SK-MEL-5 (cell line): ENCODE measurements at regions not wholly inside any gene's neighbourhood (a gene's known extent, or its start where the extent isn't known, plus 50 kb on each side); places are given as distances from the start of the nearest gene placed in this dataset.
"Not testable (repeated sequence)": the region's sequence is repeated elsewhere in the genome, so short reads cannot be mapped to it uniquely, and the experiment has no call there.

ENCODE experiments used
- DNase-seq: peaks from one replicate; pipeline ENCODE4 v3.0.0-alpha.2; 2016; ENCODE audit warnings: low read depth, low spot score
- in situ Hi-C: cut with HindIII; loops from 2 replicates; pipeline ENCODE4 v1.10.0; 2016; ENCODE audit warnings: low sequenced_read_pairs, high pct_unique_total_duplicates, low pct_unique_long_range_greater_than_20kb
- small RNA-seq, 2 experiments: library from RNA; depleted of rRNA; stranded (forward); fragments of <200 nt; gene quantifications; one replicate each; pipeline ENCODE3, GENCODE V24; 2014

GRCh38 chr2:38137958-38138357, 62.0 kb upstream of the CYP1B1 start:
- in situ Hi-C loops, DNase-seq: not testable (repeated sequence)

DNA sequence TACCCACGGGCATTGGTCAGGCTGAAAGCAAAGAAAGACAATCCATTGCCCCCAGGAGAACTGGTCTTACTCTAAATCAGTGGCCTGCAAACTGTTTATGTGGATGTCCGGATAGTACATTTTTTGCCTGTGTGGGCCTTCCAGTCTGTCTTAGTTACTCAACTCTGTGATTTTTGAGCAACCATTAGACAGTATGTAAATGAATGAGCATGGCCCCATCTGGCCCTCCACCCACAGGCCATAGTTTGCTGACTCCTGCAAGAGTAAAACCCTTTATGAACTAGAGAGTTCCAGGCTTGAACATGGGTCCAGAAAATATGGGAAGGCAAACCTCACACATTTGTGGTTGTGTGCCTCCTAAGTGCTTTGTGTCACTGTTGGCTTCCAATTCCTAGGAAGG, 55.7 kb upstream of the CYP1B1 start:
- DNase-seq, result no peak
- in situ Hi-C loops, result no loop called here

GRCh38 chr2:38130876-38131275, 54.9 kb upstream of the CYP1B1 start:
- in situ Hi-C loops, result no loop called here

DNA sequence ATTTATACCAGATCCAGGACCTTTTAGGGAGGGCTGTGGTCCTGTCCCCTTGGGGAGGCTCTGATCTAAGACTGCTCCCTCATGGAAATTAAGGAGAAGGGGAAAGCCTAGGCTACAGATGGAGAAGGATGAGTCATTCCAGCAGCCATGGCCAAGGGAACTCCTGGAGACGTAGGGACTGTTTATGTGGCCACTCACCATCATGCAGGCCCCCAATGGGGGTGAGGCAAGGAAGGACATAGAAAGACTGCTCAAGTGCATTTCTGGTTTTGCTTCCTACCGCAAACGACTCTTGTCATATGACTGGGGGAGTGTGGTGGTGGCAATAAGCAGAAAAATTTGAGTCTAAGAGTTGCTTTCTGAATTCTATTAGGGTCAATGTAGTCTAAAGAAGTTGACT, 54.0 kb upstream of the CYP1B1 start:
- in situ Hi-C loops, result no loop called here

More at GRCh38 chr2:38130876-38131275, 54.9 kb upstream of the CYP1B1 start:
- DNase-seq, result no peak

DNA sequence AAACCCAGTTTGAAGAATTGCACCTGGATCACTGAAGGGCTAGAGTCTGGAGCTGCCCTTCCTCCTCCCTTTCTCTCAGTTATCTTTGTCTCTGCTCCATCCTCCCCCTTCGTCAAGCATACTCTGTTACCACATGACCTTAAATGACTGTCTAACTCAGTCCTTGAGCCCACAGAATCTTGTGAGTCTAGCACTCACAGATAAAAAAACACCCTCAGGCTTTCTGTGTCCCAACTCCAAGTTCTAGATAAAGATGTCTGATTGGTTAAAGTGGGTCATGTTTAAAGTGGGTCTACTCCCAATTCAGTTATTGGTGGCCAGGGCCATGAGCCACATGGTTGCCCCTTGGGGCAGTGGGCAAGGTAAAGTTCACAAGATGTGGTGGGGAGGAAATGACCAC, 53.5 kb upstream of the CYP1B1 start:
- in situ Hi-C loops, result no loop called here
- DNase-seq, result no peak

More for the DNA sequence above, 54.0 kb upstream of the CYP1B1 start:
- no peak for DNase-seq

- in situ Hi-C loops, result no loop called here
- no peak for DNase-seq
Observed at GRCh38 chr2:38128653-38129052, 52.7 kb upstream of the CYP1B1 start.

DNA sequence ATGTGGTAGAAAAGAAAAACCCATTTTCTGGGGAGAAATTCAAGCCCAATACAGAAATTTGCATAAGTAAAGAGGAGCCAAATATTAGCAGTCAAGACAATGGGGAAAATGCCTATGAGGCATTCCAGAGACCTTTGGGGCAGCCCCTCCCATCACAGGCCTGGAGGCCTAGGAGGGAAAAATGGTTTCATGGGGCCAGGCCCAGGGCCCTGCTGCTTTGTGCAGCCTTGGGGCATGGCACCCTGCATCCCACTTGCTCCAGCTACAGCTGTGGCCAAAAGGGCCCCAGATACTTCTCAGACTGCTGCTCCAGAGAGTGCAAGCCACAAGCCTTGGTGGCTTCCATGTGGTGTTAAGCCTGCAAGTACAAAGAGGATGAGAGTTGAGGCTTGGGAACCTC, 51.3 kb upstream of the CYP1B1 start:
- DNase-seq, result no peak
- in situ Hi-C loops, result no loop called here

GRCh38 chr2:38125842-38126241, 49.9 kb upstream of the CYP1B1 start:
- no peak for DNase-seq

More at GRCh38 chr2:38125842-38126241, 49.9 kb upstream of the CYP1B1 start:
- in situ Hi-C loops, result no loop called here

Small RNA genes in the stretch of these regions (small RNA-seq; reads per million reads assigned to genes)
- 0 reads per million in 2 experiments for gene AC009229.3
- gene RNU6-951P, result 0 reads per million in 2 experiments
